Activated CD4-positive, alpha-beta T cell treated with anti-CD3 and anti-CD28 coated beads, Interleukin-2, amount 50 U/mL, for 1 hour (primary cell): ENCODE measurements at regions not wholly inside any gene's neighbourhood (a gene's known extent, or its start where the extent isn't known, plus 50 kb on each side); places are given as distances from the start of the nearest gene placed in this dataset.
"Not testable (repeated sequence)": the region's sequence is repeated elsewhere in the genome, so short reads cannot be mapped to it uniquely, and the experiment has no call there.

Experiments
- DNase-seq: peaks from one replicate; pipeline ENCODE4 v3.0.0-alpha.2; 2020

GRCh38 chr3:198096015-198096414 is 136.0 kb downstream of the LMLN start:
- DNase-seq = no peak

GRCh38 chr3:198097048-198097447 is 137.0 kb downstream of the LMLN start:
- DNase-seq = no peak

- not testable (repeated sequence) for DNase-seq
Measured at GRCh38 chr3:198098661-198099081, 138.7 kb downstream of the LMLN start.

GRCh38 chr3:198103070-198103469 is 143.1 kb downstream of the LMLN start:
- not testable (repeated sequence) for DNase-seq

GRCh38 chr3:198106265-198106664 is 146.2 kb downstream of the LMLN start:
- DNase-seq = no peak

- no peak for DNase-seq
Measured at GRCh38 chr3:198107840-198108734, 148.1 kb downstream of the LMLN start.

GRCh38 chr3:198109883-198110282 is 149.9 kb downstream of the LMLN start:
- DNase-seq = no peak

GRCh38 chr3:198112031-198112430 is 152.0 kb downstream of the LMLN start:
- no peak for DNase-seq

- no peak for DNase-seq
Measured at GRCh38 chr3:198113206-198114053, 153.4 kb downstream of the LMLN start.

- not testable (repeated sequence) for DNase-seq
Measured at GRCh38 chr3:198114516-198114915, 154.5 kb downstream of the LMLN start.

GRCh38 chr3:198122184-198122583 is 162.2 kb downstream of the LMLN start:
- not testable (repeated sequence) for DNase-seq

- DNase-seq = not testable (repeated sequence)
Measured at GRCh38 chr3:198137038-198137835, 177.2 kb downstream of the LMLN start.

GRCh38 chr3:198138205-198138604 is 178.2 kb downstream of the LMLN start:
- not testable (repeated sequence) for DNase-seq

- not testable (repeated sequence) for DNase-seq
Measured at GRCh38 chr3:198139037-198139436, 179.0 kb downstream of the LMLN start.

- not testable (repeated sequence) for DNase-seq
Measured at GRCh38 chr3:198139513-198140167, 179.6 kb downstream of the LMLN start.

- DNase-seq = not testable (repeated sequence)
Measured at GRCh38 chr3:198143300-198144137, 183.5 kb downstream of the LMLN start.

- DNase-seq = not testable (repeated sequence)
Measured at GRCh38 chr3:198145231-198145784, 185.3 kb downstream of the LMLN start.

- not testable (repeated sequence) for DNase-seq
Measured at GRCh38 chr3:198146070-198146469, 186.1 kb downstream of the LMLN start.

GRCh38 chr3:198146559-198147164 is 186.6 kb downstream of the LMLN start:
- DNase-seq = not testable (repeated sequence)

- DNase-seq = not testable (repeated sequence)
Measured at GRCh38 chr3:198147213-198147612, 187.2 kb downstream of the LMLN start.
